Occipital lobe (tissue), 1 donor: ENCODE measurements at regions not wholly inside any gene's neighbourhood (a gene's known extent, or its start where the extent isn't known, plus 50 kb on each side); places are given as distances from the start of the nearest gene placed in this dataset.
"Not testable (repeated sequence)": the region's sequence is repeated elsewhere in the genome, so short reads cannot be mapped to it uniquely, and the experiment has no call there.

Source experiments
- DNase-seq: peaks from one replicate; lab custom pipeline; 2025; lab: John Stamatoyannopoulos, UW

DNA sequence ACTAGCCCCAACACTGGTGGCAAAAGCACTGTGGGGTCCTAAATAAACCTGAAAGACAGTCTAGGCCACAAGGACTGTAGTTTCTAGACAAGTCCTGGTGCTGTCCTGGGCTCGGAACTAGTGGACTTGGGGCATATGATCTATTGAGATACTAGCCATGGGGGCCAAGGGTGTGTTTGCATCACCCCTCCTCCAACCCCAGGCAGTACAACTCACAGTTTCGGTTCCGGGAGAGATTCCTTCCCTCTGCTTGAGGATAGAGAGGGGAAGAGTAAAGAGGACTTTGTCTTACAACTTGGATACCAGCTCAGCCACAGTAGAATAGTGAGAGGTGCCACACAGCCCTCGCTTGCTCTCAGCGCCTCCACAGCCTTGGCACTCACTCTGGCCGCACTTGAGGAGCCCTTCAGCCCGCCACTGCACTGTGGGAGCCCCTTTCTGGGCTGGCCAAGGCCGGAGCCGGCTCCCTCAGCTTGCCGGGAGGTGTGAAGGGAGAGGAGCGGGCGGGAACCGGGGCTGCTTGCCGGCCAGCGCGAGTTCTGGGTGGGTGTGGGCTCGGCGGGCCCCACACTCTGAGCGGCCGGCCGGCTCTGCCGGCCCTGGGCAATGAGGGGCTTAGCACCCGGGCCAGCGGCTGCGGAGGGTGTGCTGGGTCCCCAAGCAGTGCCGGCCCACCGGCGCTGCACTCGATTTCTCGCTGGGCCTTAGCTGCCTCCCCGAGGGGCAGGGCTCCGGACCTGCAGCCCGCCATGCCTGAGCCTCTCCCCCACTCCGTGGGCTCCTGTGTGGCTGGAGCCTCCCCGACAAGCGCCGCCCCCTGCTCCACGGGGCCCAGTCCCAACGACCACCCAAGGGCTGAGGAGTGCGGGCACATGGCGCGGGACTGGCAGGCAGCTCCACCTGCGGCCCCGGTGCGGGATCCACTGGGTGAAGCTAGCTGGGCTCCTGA is 222.7 kb upstream of the SEMA3C start:
- not testable (repeated sequence) for DNase-seq

DNA sequence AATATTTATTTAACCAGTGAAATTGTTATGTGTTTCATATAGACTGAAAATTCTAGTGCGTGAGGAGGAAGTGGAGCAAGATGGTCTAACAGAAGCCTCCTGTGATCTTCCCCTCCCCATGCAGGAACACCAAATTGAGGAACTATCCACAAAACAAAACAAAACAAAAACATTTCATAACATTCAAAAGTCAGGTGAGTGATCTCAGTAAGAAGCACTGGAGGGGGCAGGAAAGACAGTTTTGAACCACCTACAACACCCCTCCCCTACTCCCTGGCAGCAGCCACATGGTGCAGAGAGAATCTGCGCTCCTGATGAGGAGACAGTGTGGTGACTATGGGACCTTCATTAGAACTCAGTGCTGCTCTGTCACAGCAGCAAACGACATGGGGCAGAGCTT is 221.9 kb upstream of the SEMA3C start:
- DNase-seq, result no peak

DNA sequence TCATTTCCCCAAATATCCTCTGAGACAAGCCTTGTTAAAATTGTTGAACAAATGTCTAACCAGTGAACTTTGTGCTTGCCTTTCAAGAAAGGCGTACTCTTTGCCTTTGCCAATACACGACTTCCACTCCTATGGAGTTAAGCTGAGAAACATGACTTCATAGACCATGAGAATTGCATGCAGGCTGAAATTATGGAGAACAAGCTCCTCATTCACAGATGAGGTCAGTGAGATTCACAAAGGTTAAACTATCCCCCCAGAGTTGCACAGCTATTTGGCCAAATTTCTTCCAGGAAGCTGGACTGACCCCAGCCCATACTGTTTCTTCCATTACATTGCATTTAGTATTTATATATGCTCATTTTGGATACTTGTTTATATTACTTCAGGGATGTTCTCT is 221.4 kb upstream of the SEMA3C start:
- DNase-seq, result no peak

DNA sequence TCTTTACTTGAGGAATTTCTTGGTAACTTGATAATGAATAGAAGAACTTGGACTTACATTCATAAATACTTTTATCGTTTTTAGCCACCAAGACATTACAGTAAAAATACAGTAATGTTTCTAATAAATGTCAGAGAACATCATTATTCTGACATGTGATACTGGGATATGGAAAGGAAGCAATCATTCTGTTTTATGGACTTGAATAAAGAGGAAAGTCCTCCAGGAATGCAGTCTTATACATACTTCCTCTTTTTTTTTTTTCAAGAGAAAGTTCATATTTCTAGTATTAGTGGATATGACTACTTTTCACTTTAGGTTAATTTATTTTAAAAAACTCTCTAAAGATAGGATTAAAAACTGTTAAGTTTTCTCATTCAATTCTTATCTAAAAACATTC is 220.0 kb upstream of the SEMA3C start:
- no peak for DNase-seq

DNA sequence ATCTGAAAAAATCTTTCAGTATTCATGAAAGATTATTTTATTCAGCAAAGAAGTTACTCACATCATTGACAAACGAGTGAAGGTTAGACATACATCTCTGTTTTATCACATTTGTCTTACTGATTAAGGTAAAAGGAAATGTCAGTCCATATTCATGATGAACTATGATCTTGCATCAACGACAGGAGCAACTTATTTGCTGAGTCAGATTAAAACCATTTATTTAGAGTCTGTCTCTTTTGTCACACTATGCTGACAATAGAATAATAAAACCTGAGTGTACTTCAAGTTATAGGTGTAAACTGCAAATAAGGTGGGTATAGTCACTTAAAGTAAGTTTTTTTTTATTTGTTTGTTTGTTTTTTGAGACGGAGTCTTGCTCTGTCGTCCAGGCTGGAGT is 216.5 kb upstream of the SEMA3C start:
- DNase-seq, result no peak

DNA sequence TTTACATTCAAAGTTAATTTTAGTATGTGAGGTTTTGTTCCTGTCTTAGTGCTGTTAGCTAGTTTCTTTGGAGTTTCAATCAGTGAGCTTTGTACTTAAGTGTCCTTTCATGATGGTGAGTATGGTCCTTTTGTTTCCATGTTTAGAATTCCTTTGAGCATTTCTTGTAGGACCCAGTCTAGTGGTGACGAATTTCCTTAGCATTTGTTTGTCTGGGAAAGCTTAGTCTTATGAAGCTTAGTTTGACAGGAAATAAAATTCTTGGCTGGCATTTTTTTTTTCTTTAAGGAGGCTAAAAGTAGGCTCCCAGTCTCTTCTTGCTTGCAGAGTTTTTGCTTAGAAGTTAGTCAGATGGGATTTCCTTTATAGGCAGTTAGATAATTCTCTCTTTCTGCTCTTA is 209.2 kb upstream of the SEMA3C start:
- no peak for DNase-seq

DNA sequence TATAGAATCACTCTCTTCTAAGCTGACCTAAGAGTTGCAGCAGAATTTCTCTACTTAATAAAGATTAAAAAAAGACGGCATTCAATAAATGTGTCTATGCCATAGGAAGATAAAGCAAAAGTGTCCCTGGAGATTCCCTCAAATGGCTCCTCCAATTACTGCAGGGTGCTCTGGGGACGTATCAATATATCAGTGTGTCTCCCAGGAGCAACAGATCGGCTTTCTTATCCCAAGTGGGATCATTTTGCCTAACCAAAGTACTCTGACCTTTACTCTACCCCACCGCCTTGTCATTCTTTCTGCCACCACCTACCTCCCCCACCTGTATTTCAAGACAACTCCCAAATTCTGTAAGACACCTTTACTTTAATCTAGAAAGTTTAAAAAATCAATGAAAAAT is 202.0 kb upstream of the SEMA3C start:
- no peak for DNase-seq

DNA sequence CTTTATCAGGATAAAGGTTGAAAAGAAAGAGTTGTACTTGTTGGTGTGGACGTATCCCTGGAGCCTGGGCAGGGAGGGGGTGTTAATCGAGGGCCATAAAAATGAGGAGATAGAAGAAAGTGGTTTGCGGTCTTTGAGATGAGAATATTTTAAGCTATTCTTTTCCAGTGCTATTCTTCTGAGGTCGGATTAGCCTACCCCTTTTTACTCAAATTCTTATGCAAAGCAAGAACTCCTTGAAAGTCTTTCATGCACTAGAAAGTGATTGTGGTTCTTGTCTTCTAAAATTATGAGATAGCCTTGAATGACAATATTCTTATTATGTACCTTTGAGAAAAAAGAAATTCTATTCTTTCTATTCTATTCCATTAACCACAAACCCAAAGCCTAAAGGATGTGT is 201.3 kb upstream of the SEMA3C start:
- DNase-seq, result no peak

DNA sequence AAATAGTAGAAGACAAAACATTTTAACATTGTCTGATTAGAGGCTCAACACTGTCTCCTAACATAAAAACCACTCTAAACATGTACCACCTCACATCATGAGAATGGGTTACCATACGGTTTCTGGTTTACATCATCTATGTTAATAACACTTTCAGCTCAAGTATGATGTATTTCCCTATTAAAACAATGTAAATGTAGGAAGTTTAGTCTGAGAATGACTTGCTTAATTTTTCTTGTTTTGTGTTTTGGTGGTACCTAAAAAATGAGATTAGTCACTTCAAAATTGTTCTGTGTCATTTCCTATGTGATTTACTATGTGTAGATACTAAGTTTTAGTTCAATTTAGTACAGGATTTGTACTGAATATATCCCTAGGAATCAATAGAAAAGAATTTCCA is 195.8 kb upstream of the SEMA3C start:
- DNase-seq, result no peak

DNA sequence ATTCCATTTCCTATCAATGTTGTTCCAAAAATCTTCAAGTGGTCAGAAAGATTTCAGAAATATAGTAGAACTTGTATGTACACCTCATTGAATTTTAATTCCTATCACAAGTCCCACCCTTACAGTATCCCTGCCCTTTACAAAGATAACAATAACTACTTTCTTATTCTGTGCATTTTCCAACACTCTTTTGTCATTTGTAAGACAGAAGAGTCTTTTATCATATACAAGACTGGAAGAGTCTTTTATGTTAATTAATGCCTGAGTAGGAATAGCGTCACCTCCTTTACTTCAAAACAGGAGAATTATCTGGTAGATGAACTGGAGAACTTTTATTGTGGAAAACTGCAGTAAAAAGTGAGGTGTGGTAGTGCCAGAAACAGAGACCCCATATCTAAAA is 193.9 kb upstream of the SEMA3C start:
- no peak for DNase-seq

DNA sequence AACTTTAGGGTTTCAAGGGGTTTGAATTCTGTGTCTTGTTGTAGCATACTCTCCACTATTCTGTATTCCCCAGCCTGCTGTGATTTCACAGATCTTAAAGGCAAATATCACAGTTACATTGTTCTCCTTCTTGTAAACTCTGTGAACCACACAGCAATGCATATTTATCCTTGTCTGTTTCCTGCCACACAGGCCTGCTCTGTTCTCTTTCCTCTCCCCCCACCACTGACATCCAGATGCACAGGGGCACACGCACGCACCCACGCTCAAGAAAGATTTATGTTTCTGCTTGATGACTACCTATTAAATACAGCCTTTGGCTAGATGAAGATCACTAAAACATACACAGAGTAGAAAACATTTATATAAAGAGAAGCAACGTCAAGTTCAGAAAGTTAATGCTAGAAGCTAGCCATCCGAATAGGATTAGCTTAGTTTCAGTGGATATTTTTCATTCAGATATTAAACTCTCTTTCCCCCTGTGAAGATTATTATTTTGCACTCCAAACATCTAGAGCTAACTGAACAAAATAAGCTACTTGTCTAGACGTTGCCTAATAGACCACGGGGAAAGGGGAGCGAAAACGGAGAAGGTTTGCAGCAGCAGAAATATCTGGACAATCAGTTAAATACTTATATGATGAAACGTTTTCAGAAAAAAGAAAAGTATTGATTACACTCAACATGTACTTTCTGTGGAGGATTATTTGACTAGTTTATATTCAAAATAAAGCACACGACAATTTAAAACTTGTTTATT is 193.1 kb upstream of the SEMA3C start:
- no peak for DNase-seq

DNA sequence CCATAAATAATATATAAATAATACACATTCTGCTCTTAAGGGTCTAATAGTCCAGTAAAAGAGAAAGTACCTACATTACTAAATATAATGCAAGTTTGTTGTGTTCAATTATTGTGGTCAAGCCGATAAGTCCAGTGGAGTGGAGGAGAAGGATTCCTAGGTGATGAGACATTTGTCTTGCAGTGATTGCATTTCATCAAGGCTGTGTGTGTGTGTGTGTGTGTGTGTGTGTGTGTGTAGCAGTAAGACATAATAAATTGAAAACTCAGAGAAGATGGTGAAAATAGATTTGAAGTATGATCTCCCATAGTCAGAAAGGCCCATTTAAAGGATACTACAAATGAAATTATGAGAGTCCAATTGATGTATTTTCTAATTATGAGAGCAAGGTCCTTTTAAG is 192.5 kb upstream of the SEMA3C start:
- no peak for DNase-seq

DNA sequence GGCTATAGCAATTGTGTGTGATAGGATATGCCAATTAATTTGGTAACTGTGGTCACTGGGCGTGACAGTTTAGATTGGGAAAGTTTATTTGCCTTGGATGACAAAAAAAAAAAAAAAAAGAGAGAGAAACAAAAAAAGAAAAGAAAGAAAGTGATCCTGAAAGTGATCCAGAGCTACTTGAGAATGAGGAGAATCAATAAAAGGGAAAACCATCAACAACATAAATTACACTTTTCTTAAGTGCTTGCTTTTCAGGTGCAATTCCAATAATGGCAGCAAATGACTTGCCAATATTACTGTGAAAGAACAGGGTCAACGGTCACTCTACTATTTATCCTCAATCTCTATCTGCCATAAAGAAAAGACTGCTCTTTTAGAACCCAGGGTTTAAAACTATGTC is 191.8 kb upstream of the SEMA3C start:
- DNase-seq, result no peak

DNA sequence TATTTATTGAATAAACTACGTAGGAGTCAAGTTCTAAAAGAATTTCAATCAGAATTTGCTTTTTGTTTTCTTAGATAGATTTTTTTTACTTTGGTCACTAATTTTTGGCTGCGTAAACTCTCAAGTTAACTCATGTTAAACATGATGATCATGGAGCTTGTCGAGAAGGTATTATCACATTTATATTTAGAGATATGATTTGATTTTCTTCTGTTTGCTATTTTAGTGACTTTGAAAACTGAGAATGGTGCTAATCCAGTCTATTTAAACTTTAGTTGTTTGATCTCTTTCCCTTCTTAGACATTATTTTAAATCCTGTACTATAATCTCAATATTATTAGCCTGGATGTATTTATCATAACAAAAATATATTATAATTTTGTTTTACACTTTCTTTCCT is 179.4 kb upstream of the SEMA3C start:
- DNase-seq, result no peak

DNA sequence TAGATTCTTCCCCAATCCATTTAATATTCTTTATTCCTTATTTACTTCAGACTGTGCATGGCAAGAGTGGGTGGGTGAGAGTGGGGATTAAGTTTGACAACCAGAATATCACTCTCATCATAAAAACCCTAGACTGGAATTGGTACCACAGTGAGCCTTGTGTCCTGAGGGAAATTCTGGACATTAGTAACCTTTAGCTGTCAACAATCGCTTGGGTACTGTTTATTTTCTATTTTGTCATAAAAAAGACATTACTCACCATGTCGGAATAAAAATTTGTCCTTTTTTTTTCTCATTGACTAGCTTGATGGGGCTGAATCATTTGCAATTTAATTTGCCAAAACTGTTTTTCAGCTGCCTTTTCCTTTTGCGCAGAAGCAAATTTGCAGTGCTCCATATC is 176.1 kb upstream of the SEMA3C start:
- no peak for DNase-seq

DNA sequence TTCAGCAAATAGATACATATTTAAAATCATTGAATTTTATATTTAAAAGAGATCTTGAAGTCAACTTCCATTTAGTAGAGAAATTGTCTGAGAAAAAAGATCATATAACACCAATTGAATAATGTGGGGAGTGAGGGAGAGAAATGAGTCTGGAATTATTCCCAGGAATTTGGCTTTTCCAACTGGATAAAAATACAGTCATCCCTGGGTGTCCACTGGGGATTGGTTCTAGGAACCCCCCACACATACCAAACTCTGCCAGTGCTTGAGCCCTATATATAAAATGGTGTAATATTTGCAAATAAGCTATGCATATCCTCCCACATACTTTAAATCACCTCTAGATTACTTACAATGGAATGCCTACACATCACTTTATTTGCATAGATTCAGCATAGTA is 162.8 kb upstream of the SEMA3C start:
- no peak for DNase-seq

DNA sequence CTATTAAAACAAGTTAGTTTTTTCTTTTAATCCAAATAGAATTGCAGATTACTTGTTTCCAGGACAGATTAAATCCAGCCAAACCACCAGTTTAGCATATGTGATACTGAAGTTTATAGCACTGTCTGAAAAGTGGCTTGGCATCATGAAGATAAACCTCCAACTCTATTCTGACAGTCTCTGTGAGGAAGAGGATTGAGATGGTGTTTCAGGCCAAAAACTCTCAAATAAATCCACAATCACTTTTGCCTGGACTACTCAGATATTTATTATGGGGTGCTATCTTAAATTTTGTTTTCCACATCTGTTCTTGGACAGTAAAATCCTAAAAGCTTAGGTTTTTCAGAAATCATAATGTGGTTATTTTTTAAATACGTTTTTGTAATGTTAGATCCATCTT is 161.7 kb upstream of the SEMA3C start:
- no peak for DNase-seq

DNA sequence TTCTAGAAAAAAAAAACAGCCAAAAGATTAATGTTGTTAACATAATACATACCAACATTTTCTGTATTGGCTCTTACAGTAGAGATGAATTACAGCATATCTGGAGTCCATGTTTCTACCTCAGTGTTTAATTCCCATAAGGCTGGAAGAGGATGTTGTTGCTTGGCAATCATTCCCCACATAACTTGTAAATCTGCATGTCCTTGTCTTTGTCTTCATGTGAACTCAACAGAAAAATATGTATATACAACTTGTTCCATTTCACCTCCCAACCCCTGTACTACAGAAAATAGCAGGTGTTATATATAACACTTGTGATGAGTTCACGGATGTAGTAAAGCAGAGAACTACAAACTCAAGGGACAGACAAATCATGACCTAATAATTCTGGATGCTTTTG is 160.9 kb upstream of the SEMA3C start:
- DNase-seq, result no peak

DNA sequence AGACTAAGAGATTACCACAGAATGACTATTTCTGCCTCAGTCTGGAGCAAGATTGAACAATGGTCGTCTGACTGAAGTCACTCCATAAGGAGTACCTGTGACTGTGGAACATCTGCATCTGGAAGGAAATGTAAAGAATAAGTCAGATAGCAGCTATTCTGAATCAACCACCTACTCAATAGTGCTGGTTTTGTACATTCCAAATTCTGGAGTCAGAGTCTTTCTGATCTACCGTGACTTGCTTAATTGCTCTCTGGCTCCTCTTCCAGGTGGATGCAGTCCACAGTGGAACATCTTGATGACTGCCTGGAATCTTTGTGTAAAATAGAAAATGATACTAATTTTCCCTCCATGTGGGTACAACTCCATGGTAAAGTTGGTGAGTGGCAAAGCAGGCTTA is 156.3 kb upstream of the SEMA3C start:
- no peak for DNase-seq

DNA sequence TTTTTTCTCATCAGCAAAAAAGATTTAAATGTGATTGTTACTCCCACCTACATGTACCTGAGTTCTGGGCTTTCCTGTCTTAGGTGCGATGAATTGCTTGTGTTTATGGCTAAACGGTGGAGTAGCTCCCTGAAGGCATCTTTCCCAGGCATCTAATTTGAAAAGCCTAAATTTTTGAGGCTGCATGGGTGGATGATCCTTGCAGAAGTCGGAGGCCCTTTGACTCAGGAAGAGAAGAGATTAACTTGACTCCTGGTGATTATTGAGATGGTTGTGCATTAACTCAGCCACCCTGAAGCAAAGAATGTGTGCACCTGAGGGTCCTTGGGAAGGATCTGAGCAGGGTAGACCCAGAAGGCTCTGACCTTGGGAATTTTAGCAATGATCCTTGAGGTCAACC is 155.6 kb upstream of the SEMA3C start:
- no peak for DNase-seq

DNA sequence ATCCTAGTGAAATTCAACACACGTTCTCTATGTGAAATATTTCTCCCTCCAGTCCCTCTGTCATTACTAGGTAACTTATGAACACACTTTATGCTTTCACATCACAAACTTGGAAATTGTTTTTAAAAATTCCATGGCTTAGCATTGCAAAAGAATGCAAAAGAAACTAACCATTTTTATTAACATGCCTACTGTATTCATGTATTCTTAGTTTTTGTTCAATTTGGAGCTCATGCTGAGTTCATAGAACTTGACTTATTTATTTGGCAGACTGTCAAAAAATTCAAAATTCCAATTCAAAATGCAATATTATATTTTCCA is 155.0 kb upstream of the SEMA3C start:
- DNase-seq, result no peak

DNA sequence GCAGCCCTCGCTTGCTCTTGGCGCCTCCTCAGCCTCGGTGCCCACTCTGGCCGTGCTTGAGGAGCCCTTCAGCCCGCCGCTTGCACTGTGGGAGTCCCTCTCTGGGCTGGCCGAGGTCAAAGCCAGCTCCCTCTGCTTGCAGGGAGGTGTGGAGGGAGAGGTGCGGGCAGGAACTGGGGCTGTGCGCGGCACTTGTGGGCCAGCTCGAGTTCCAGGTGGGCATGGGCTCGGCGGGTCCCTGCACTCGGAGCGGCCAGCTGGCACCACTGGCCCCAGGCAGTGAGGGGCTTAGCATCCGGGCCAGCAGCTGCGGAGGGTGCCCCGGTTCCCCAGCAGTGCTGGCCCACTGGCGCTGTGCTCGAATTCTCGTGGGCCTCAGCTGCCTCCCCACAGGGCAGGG is 152.1 kb upstream of the SEMA3C start:
- DNase-seq, result no peak

DNA sequence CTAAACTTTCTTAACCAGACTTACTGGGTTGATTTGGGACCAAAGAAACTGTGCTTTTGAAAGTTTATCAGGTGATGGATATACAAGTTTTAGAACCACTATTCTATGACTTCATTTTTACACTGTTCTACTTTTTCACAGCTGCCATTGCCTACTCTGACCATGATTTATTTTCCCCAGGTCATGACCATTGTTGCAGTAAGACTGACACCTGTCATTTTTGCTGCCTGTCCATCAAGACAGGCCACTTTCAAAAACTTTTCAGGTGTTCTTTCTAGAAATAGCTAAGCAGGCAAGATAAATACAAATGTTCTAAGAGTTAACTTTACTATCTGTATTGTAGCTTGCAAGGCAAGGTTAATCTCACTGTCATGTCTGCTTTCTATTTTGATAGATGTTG is 147.9 kb upstream of the SEMA3C start:
- no peak for DNase-seq
